ENCODE measurements at regions not wholly inside any gene's neighbourhood (a gene's known extent, or its start where the extent isn't known, plus 50 kb on each side); places are given as distances from the start of the nearest gene placed in this dataset.
A peak's percentile ranks its signal among the peaks of the same experiment; 100 is the strongest.

- Mint-ChIP-seq H3K9me3 (ENCODE audit: unreplicated experiment) (no peaks in the 10 kb centered on the region), H3K4me3 (ENCODE audit: unreplicated experiment) (no peak overlapping the region), H3K36me3 (ENCODE audit: insufficient read depth, unreplicated experiment) (peaks cover 3% of the 10 kb centered on the region), H3K4me1 (ENCODE audit: insufficient read depth, unreplicated experiment) (peaks cover 48% of the 10 kb centered on the region), H3K27ac (ENCODE audit: low read depth, unreplicated experiment) (no peak overlapping the region), H3K27me3 (ENCODE audit: insufficient read depth, unreplicated experiment) (no peaks in the 10 kb centered on the region)
- POLR2A ChIA-PET = interaction anchor here (0.7 to 2.7 kb wide), 2 partner anchors 73 to 114 kb away, joined by 3 to 18 read pairs; no protein-coding TSS in a partner anchor
- TF ChIP-seq, protein P1, sequence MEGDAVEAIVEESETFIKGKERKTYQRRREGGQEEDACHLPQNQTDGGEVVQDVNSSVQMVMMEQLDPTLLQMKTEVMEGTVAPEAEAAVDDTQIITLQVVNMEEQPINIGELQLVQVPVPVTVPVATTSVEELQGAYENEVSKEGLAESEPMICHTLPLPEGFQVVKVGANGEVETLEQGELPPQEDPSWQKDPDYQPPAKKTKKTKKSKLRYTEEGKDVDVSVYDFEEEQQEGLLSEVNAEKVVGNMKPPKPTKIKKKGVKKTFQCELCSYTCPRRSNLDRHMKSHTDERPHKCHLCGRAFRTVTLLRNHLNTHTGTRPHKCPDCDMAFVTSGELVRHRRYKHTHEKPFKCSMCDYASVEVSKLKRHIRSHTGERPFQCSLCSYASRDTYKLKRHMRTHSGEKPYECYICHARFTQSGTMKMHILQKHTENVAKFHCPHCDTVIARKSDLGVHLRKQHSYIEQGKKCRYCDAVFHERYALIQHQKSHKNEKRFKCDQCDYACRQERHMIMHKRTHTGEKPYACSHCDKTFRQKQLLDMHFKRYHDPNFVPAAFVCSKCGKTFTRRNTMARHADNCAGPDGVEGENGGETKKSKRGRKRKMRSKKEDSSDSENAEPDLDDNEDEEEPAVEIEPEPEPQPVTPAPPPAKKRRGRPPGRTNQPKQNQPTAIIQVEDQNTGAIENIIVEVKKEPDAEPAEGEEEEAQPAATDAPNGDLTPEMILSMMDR (IDR thresholded peaks at IDR 0.05; ENCODE audit: unreplicated experiment) = no peak
- no TSS peak for BruUV-seq (replicated peaks)
- intact Hi-C loops (cut with micrococcal nuclease) = no loop called here
- CTCF ChIA-PET = interaction anchor here (0.7 to 1.0 kb wide), 2 partner anchors 14 to 16 kb away, joined by 3 read pairs; no protein-coding TSS in a partner anchor
- peak; percentile 17 for DNase-seq (ENCODE audit: unreplicated experiment)
Observed at GRCh38 chr2:19651466-19651865, 250.3 kb downstream of the TTC32 start.

- H3K9me3 Mint-ChIP-seq (ENCODE audit: unreplicated experiment) = peaks cover under 1% of the 10 kb centered on the region
- CTCF ChIA-PET = interaction anchor here (0.6 to 1.2 kb wide), 7 partner anchors 15 to 1245 kb away, joined by 3 to 4 read pairs (median 3); no protein-coding TSS in a partner anchor
- no peaks in the 10 kb centered on the region for H3K27me3 Mint-ChIP-seq (ENCODE audit: insufficient read depth, unreplicated experiment)
- peak overlapping the region; percentile 98 for H3K27ac Mint-ChIP-seq (ENCODE audit: low read depth, unreplicated experiment)
- peaks cover 40% of the 10 kb centered on the region for H3K4me1 Mint-ChIP-seq (ENCODE audit: insufficient read depth, unreplicated experiment)
- intact Hi-C loops (cut with micrococcal nuclease) = loop anchor here (1.0 to 2.0 kb wide), 4 partner anchors 37 to 112 kb away; no protein-coding TSS in a partner anchor
- TF ChIP-seq, protein P1 (IDR thresholded peaks at IDR 0.05; ENCODE audit: unreplicated experiment) = no peak
- H3K36me3 Mint-ChIP-seq (ENCODE audit: insufficient read depth, unreplicated experiment) = no peaks in the 10 kb centered on the region
- TSS peak; percentile 56 for BruUV-seq (replicated peaks)
- peak overlapping the region; percentile 67 for H3K4me3 Mint-ChIP-seq (ENCODE audit: unreplicated experiment)
- POLR2A ChIA-PET = interaction anchor here (0.6 to 2.7 kb wide), 19 partner anchors 9 to 418 kb away, joined by 3 to 18 read pairs (median 4); partner anchors contain the start of gene TTC32
- DNase-seq (ENCODE audit: unreplicated experiment) = peak; percentile 98
Observed at GRCh38 chr2:19649785-19650380, 251.9 kb downstream of the TTC32 start.

GRCh38 chr2:19649142-19649541 is 252.6 kb downstream of the TTC32 start:
- BruUV-seq (replicated peaks) = no TSS peak
- CTCF ChIA-PET = interaction anchor here (0.6 to 0.9 kb wide), 3 partner anchors 108 to 1245 kb away, joined by 3 to 4 read pairs (median 3); no protein-coding TSS in a partner anchor
- peak overlapping the region; percentile 98 for H3K27ac Mint-ChIP-seq (ENCODE audit: low read depth, unreplicated experiment)
- H3K4me1 Mint-ChIP-seq (ENCODE audit: insufficient read depth, unreplicated experiment) = peaks cover 34% of the 10 kb centered on the region
- intact Hi-C loops (cut with micrococcal nuclease) = loop anchor here (1.0 to 2.0 kb wide), 4 partner anchors 36 to 111 kb away; no protein-coding TSS in a partner anchor
- no peaks in the 10 kb centered on the region for H3K27me3 Mint-ChIP-seq (ENCODE audit: insufficient read depth, unreplicated experiment)
- H3K9me3 Mint-ChIP-seq (ENCODE audit: unreplicated experiment) = peaks cover 8% of the 10 kb centered on the region
- TF ChIP-seq, protein P1 (IDR thresholded peaks at IDR 0.05; ENCODE audit: unreplicated experiment) = no peak
- DNase-seq (ENCODE audit: unreplicated experiment) = peak; percentile 43
- H3K4me3 Mint-ChIP-seq (ENCODE audit: unreplicated experiment) = no peak overlapping the region
- no peaks in the 10 kb centered on the region for H3K36me3 Mint-ChIP-seq (ENCODE audit: insufficient read depth, unreplicated experiment)
- POLR2A ChIA-PET = interaction anchor here (0.6 to 2.7 kb wide), 11 partner anchors 12 to 419 kb away, joined by 3 to 18 read pairs (median 5); no protein-coding TSS in a partner anchor

GRCh38 chr2:19648583-19648982 is 253.2 kb downstream of the TTC32 start:
- TF ChIP-seq, protein P1 (IDR thresholded peaks at IDR 0.05; ENCODE audit: unreplicated experiment) = no peak
- intact Hi-C loops (cut with micrococcal nuclease) = loop anchor here (2.0 kb wide), 3 partner anchors 36 to 72 kb away; no protein-coding TSS in a partner anchor
- no peak overlapping the region for H3K4me3 Mint-ChIP-seq (ENCODE audit: unreplicated experiment)
- peaks cover 34% of the 10 kb centered on the region for H3K4me1 Mint-ChIP-seq (ENCODE audit: insufficient read depth, unreplicated experiment)
- peak; percentile 97 for DNase-seq (ENCODE audit: unreplicated experiment)
- peak overlapping the region; percentile 98 for H3K27ac Mint-ChIP-seq (ENCODE audit: low read depth, unreplicated experiment)
- no peaks in the 10 kb centered on the region for H3K36me3 Mint-ChIP-seq (ENCODE audit: insufficient read depth, unreplicated experiment)
- peaks cover 10% of the 10 kb centered on the region for H3K9me3 Mint-ChIP-seq (ENCODE audit: unreplicated experiment)
- ChIA-PET CTCF (interaction anchor here (0.5 to 1.2 kb wide), 3 partner anchors 12 to 302 kb away, joined by 3 to 4 read pairs (median 3); no protein-coding TSS in a partner anchor), POLR2A (interaction anchor here (0.8 to 1.8 kb wide), 4 partner anchors 15 to 109 kb away, joined by 3 to 6 read pairs (median 4); no protein-coding TSS in a partner anchor)
- no peaks in the 10 kb centered on the region for H3K27me3 Mint-ChIP-seq (ENCODE audit: insufficient read depth, unreplicated experiment)
- BruUV-seq (replicated peaks) = no TSS peak
